HG03520 (cell line): ENCODE measurements at regions not wholly inside any gene's neighbourhood (a gene's known extent, or its start where the extent isn't known, plus 50 kb on each side); places are given as distances from the start of the nearest gene placed in this dataset.

Experiments used
- ATAC-seq: cut with Tn5 transposase; IDR thresholded peaks from one replicate; pipeline ENCODE4 v1.9.1; 2021; ENCODE audit warnings: mild to moderate bottlenecking, moderate library complexity; ENCODE audit not compliant: unreplicated experiment

DNA sequence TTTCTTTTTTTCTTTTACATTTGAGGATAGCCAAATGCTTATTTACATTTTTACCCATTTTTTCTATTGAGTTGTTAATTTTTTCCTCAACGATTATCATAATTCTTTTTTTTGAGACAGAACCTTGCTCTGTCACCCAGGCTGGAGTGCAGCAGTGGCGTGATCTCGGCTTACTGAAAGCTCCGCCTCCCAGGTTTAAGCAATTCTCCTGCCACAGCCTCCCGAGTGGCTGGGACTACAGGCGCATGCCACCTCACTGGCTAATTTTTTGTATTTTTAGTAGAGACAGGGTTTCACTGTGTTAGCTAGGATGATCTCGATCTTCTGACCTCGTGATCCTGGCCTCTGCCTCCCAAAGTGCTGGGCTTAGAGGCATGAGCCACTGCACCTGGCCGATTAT lies 208.7 kb downstream of the LIG4 start:
- no peak for ATAC-seq

DNA sequence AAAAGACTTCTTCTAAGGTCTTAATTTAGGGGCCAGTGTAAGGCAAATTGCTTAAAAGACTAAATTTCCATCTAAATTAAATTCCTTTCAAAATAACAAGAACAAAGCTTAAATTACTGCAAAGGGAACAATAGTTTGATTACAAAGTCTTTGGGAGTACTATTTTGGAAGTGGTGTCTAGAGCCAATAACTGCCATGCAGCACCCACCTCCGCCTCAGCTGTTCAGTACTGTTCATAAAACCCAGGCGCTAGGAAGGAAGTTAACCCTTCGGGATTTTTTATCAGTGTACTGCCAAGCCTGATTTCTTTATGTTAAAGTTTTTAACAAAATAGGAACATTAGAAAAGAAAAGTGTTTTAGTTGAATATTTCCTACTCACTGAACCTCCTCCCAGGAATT lies 210.1 kb downstream of the LIG4 start:
- no peak for ATAC-seq

DNA sequence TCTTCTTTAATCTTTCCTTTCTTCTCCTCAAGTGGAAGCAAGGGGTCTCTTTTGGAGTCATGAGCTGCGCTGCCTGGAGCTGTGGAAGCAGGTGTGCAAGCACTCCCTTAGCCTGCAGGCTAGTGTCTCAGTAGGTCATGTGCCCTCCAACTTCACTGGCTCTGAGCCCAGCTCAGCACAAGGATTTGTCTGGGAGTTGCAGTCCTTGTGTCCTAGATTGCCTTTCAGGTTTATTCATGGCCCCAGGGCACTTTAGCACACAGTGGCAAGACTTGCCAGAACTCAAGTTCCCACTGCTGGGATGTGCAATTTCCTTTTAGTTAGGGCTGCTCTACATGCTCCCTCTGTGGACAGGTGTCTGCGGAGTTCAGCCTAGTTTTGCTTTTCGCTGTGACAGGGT lies 211.7 kb downstream of the LIG4 start:
- no peak for ATAC-seq

DNA sequence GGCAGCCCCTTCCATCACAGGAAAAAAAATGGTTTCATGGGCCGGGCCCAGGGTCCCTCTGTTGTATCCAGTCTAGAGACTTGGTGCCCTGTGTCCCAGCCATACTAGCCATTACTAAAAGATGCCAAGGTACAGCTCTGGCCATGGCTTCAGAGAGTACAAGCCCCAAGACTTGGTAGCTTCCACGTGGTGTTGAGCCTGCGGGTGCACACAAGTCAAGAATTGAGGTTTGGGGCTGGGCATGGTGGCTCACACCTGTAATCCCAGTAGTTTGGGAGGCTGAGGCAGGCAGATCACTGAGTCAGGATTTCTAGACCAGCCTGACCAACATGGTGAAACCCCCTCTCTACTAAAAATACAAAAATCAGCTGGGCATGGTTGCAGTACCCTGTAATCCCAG lies 214.3 kb downstream of the LIG4 start:
- no peak for ATAC-seq

DNA sequence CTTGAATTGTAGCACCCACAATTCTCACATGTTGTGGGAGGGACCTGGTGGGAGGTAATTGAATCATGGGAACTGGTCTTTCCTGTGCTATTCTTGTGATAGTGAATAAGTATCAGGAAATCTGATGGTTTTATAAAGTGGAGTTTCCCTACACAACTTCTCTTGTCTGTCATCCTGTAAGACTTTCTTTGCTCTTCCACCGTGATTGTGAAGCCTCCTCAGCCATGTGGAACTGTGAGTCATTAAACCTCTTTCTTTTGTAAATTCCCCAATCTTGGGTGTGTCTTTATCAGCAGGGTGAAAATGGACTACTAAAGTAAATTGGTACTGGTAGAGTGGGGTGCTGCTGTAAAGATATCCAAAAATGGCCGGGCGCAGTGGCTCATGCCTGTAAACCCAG lies 215.6 kb downstream of the LIG4 start:
- no peak for ATAC-seq

DNA sequence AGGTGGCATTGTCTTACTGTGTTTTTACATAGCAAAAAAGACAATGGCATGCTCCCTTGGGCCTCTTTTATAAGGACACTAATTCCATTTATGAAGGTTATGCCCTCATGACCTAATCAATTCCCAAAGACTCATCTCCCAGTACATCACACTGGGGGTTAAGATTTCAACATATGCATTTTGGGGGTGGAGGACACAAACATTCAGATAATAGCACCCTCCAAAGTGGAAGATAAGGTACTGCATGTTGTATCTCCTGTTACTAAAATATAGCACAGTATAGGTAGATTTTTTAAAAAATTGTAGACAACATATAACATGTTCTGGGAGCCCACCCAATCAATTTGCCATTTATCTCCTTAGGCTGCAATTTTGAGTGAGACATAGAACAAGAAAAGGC lies 221.2 kb downstream of the LIG4 start:
- ATAC-seq, result no peak

DNA sequence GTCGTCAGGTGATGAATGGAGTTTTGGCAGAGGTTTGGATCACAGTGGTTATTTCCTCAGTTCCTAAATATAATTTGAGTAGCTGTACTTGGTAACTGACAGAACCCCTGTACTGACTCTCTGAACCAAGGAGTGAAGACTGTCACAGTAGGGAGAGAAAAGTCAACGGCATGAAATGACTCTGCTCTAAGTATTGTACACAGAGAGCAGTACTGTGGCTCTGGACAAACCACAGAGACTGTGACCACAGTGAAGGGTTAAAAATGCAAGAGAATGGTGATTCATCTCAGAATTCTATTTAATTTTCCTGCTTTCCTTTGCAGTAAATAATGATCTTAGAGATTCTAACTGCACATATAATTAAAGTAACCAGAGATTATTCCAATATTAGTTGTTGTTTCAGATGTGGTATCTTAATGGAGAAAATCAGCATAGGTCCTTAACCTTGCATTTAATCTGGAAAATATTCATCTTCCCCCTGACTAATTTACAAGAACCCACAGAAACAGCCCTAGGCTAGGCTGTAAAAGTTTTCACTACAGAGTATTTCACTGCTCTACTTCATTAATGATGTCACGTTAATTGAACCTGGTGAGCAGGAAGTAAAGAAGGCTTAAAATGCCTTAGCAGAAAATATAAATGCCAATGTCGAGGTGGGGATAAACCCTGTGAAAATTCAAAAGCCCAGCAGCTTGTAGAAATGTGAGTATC lies 221.9 kb downstream of the LIG4 start:
- no peak for ATAC-seq

DNA sequence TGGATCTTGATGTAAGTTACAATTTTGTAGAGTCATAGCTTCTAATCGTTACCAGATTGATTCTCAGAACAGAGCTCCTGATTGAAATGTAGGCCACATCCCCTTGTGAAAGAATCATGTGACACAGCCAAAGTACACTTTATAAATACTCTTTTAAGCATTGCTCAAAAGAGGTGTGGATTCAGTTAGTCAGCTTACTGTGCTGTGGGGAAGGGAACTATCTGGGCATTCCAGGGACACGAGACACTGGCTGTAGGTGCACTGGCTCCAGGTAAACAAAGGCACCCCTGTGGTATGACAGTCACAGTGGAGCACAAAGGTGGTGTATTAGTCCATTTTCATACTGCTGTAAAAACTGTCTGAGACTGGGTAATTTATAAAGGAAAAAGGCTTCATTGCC lies 222.8 kb downstream of the LIG4 start:
- no peak for ATAC-seq

DNA sequence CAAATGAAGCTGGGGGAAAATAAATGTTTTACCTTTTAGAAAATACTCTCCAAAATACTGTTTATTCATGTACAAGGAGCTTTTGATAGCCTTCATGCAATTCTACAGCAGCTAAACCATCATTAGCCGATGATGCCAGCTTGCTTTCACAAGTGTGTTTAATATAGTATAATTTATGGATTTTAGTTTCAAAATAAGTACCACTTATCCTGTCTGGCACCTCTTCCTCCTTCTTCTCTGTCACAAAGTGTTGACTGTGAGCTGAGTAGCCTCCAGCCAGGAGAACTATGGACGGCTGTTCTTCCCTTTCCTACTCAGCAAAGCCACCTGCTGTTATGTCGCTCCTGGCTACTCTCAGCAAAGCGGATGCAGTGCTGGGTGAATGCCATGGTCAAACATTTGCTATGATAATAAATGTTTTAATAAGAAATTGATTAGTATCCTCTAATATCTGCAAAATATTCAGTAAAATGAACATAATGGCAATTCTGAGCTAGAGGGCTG lies 238.2 kb downstream of the LIG4 start:
- ATAC-seq, result no peak

DNA sequence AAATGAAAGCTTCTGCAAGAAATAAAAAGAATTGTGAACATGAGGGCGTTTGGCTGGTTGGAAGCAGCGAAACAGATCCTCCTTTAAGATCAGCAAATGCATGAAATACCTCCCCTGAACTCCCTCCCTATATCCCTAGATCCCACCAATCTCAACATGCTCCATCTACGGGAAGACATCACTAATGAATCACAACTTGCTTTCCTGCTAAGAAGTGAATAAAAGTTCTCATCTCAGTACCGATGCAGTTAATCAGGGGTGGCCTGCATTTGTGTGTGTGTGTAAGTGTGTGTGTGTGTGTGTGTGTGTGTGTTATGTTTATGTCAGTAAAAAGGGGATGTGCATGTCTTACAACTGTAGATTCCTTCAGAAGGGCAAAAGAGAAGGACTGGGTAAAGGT lies 238.7 kb downstream of the LIG4 start:
- no peak for ATAC-seq

DNA sequence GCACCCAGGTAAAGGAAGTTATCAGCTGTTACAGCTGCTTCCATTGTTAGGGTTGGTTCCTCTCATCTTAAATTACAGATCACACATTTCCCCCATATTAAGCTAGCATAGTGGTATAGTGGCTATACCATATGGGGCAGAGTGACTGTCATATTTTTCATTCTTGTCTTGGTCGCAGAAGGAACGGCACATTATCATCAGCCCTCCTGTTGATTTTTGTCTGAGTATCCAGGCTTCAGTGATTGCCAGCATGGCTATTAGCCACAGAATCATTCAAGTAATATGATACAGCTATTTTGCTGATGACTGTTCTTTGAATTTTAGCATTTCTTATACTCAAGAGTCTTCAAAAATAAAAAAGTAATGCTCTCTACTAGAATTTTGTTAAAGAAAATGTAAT lies 240.9 kb downstream of the LIG4 start:
- ATAC-seq, result no peak

DNA sequence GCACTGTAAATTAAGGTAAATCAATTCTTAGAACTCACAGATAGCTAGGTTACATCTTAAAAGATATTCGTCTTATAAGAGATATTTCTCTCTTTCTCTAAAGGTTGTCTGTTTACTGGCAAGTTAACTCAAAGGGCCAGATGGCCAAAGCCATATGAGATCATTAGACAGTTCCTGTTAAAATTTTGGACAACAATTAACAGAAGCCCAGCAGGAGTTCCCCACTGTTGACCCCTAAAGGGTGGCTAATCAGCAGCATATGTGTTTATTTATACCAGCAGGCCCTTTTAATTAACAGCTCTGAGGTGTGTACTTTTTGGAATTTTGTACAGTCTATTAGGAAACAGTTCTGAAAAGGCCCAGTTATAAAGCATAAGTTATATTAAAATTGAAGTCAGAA lies 245.8 kb downstream of the LIG4 start:
- ATAC-seq, result no peak

DNA sequence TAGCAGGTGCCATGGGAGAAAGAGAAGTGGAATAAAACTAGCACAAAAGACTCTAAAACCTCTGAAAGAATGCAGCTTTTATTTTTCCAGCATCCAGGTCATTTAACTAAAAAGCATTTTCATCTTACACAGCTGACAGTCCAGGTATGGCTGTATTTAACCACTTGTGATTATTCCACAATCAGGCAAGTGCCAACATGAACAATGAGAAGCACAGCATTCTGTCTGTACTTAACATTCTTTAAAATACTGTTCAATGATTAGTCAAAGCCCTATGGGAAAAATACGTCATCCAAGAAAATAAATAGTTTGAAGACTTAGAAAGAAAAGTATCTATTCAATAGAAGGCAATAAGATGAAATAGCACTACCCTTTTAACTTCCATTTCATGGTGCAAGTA lies 246.9 kb downstream of the LIG4 start:
- no peak for ATAC-seq

DNA sequence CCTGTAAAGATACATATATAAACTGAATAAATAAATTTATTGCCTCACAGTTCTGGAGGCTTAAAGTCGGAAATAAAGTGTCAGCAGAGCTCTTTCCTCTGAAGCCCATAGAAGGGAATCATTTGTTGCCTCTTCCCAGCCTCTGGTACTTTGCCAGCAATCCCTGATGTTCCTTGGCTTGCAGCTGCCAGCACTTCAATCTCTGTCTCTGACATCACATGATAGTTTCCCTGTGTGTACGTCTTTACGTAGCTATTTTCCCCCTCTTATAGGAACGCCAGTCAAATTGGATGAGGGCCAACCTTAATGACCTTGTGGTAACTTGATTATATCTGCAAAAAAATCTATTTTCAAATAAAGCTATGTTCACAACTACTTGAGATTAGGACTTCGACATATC lies 250.9 kb downstream of the LIG4 start:
- ATAC-seq, result no peak

DNA sequence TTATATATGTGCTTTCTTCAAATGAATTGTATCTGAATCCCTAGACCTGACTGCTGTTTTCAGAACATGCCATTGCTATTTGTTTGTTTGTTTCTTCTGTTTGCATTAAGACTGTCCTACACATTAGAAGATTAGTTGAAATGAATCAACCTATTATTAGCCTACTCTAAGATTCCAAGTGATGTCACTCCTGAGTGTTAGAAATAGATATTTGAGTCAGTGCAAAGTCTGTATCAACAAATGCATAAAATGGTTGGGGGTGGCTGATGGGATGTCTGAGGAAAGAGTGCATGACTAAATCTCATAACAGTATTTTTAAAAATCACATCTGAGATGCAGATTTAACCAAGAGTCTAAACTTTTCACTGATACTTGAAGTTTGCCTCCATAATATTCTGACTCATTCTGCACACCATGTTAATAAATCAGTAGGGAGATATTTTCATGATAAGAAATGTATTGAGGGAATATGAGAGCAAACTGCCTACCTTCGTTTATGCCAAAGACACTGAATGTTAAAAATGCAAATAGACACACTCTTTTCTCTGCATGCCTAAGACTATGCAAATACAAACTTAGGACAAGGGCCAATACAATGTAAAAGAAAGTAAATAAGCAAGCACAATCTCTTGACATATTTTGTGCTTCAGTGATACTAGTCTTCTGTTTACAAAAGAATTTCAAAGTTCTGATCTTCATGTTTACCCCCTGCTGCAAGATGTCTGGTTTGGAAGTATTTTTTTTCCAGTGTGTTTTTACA lies 253.3 kb downstream of the LIG4 start:
- ATAC-seq, result no peak

DNA sequence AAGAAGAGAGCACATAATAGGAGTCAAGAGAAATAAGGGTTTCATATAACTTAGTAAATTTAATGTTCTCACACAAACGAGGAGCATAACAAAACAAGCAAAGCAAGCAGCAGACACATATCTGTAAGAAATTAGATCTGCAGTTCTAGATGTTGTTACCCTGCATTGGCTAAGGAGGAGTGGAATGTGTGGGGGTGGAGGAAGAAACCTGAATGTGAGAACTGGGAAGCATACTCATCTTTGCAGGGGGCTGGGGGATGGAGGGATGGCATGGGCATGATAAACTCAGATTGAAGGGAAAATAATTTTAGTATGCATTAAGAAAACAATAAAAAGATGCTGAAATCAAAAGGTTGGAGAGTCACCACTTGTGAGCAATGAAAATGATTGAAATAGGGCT lies 255.0 kb downstream of the LIG4 start:
- ATAC-seq, result no peak

DNA sequence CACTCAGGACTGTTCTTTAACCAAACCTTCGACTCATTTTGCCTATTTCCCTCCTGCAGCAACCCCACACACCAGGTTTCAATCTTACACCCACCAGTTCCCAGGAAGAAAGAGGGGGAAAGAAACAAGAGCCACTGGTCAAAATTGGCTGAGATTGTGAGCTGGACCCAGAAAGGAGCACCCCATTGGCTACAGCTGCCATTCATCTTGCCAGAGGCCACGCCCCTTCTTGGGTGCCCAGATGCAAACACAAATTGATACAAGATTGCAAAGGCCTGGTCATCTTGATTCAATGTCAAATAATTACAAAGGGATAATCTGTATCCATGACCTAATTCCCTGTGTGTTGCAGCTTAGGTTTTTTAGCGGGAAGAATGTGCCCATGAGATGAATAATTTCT lies 258.4 kb downstream of the LIG4 start:
- no peak for ATAC-seq

DNA sequence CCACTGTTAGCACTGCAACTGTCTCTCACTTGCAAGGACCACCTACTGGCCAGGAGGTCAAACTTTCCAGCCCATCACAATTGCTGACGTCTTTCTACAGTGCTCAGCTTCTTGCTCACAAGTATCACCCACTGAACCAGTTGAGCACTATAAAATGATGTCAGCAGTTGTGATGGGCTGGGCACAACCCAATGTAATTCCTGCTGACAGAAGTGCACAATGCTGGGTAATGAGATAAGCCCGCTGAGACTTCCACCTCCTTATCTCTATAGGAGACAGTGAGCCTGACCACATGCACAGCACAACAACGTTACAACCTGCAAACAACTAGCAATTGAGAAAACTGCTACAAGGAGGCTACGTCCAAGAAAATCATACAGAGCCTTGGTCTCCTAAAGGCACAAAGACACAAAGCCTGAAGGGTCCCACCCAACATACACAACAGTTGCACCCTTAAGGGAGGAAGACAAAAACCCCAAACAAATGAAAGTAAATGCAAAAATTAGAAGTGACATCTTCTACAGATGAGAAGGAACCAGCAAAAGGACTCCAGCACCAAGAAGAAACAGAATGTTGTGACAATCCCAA lies 273.2 kb downstream of the LIG4 start:
- no peak for ATAC-seq

DNA sequence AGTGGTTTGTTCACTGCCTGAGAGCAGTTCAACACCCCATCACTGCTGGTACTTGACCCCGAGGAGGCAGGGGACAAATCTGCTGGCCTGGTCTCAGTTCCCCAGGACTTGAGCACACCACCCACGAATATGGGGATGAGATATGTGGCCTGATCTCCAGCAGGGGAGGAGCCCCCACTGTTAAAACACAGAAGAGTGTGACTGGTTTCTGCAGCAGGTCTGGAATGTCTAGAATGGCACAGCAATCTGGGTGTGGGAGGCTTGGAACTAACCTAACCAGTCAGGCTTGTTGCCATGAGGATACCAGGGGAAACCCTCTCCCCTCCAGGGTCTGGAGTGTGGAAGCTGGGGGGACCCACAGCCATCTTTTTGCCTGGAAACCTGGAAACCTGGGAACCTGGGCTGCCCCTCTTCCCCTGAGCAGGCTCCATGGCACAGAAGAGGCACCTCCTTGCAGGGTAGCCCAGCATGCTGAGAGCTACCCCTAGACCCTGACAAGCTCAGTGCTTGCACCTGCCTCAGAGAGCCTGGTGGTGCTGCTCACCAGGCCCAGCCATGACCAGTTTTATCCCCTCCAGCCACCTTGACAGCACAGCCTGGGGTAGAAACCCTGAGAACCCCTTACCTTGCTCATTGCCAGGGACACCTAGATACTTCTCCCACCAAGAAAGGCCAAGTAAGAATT lies 273.8 kb downstream of the LIG4 start:
- no peak for ATAC-seq

DNA sequence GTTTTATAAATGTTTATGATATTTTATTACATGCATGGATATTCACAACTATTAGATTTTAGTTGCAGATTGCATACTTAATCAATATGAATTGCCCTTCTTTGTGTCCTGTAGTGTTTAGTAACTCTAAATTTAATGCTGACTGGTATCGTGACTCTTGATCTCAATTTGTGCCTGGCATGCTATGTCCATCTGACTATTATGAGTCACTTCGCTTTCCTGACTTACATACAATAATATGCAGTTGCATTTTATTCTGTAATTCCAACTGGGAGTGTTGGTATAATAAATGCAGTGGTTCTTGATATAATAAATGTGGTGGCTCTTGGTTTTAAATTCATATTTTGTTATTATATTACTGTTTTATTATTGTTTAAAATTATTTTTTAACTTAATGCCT lies 277.5 kb downstream of the LIG4 start:
- ATAC-seq, result no peak

DNA sequence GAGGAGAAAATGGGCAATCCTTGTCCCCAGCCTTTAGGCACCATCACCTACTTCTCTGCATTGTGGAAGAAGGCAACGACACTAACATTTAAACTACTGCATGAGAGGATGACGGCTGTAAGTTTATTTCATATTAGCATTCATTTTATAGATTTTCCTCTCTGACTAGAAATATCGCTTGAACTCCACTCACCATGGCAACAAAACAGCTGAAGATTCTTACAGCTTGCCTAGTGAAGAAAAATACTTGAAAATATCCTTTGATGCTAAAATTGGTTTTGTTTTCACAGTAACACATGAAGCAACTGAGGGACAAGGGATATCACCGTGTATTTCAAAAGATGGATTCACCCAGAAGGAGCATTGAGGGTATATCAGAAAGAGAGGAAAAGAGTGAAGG lies 284.3 kb downstream of the LIG4 start:
- ATAC-seq, result no peak

DNA sequence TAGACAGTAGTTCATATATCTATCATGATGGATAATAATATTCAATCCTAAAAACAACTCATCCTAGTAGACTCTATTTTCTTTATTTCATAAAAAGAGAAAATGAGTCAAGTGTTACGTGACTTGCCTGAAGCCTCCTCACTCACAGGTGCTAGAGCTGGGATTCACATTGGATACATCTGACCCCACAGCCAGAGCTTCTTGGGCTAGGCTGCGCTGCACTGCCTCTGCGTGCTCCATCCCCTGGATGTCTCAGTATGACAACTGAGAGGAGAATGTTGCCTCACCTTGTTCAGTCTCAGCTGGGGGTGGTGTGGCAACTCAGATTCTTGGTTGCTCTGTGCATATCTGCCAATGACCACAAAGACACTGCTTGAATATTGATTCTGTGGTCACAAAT lies 286.6 kb downstream of the LIG4 start:
- no peak for ATAC-seq
